HG03575 (cell line): ENCODE measurements at regions not wholly inside any gene's neighbourhood (a gene's known extent, or its start where the extent isn't known, plus 50 kb on each side); places are given as distances from the start of the nearest gene placed in this dataset.

Source experiments
- ATAC-seq: cut with Tn5 transposase; IDR thresholded peaks from one replicate; pipeline ENCODE4 v1.9.1; 2021; ENCODE audit not compliant: unreplicated experiment, insufficient number of reproducible peaks, low FRiP score; ENCODE audit errors: extremely low read depth

DNA sequence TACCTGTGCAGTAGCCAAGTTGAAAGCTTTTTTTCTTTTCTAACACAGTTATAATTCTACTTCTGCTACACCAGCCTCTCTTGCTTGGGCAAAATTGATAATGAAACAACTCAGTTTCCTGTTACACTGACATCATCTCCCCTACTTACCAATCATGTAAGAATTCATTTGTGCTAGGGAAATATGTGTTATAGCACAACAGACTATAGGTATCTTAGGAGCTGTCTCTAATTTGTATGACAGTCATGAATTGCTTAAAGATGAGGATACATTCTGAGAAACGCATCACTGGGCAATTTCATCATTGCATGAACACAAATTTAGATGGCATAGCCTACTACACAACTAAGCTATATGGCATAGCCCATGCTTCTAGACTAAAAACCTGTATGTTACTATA lies 246.3 kb upstream of the ANKRD50 start:
- no peak for ATAC-seq

DNA sequence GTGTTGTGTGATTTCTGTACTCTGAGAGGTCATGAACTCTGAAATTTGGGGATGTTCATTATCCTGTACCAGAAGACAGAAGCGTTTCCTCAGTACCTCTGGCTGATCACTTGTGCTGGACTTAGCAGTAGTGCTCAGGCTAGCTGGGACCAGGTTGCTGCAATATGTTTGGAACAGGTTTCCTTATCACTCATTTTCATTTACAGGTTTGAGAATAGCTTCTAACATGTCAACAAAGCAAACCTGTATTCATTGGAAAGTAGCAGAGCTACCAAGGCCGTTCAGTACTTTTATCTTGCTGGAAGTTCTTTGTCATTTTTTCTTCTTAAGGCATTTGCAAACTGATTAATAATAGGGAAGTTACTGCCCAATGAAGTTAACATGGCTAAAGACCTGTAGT lies 242.9 kb upstream of the ANKRD50 start:
- ATAC-seq, result no peak

DNA sequence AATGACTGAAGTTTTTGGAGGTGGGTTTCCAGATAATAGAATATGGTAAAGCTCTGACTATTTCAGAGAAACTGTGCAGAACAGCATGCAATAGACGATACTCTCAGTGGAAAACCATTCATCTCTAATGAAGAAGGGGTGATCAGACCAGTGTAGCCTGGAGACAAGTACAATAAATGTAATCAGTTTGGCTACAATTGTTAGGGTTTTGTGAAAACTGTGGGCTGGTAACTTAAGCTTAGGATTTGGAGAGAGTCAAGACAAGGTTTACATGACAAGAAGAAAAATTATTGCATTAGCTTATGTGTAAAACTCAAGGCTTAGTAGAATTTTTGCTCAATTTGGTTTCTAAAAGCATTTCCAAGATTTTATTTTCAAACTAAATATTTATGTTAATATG lies 241.5 kb upstream of the ANKRD50 start:
- no peak for ATAC-seq

DNA sequence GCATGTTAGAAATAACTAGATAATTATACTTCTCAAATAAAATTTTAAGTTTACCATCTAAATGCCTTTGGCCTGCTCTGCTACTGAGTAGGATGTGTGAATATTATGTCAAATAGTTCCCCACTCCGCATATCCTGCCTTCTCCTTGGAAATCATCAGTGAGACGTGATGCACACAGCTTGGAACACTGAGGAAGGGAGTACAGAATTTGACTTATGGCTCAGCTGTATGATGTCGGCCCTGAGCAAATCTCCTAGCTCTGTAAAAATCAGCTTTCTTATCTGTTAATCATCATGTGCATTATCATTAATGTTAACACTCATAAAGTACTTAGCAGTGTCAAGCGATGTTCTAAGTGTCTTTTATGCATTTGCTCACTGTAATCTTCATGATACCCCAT lies 241.0 kb upstream of the ANKRD50 start:
- ATAC-seq, result no peak

DNA sequence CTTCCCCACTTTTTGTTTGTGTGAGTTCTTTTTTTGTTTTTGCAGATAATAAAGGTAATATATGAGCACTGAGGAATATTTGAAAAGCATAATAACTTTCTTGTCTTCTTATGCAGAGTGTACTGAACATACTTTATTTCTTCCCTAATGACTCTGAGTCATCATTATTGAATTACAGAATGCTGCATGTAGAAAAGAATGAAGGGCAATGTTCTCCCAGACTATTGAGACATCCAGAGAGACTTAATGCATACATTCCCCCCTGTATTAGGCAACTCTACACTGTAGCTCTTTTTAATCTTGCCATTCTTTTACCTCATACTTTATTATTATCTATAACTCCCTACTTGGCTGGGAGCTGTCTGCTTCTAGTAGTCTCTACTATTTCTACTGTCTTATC lies 240.5 kb upstream of the ANKRD50 start:
- ATAC-seq, result no peak

DNA sequence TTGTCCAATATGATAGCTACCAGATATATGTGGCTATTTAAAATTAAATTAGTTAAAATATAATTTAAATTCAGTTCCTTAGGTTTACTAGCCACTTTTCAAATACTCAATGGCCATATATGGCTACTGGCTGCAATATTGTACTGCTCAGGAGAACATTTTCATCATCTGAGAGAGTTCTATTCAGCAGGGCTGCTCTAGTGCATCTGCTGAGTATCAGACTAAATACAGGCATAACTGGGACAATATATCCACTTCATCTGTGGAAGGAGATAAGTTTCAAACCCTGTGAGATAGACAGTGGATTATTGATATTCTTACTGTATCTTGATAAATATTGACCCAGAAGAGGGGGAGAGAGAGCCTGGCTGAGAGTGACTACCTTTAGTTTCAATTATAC lies 240.1 kb upstream of the ANKRD50 start:
- no peak for ATAC-seq

DNA sequence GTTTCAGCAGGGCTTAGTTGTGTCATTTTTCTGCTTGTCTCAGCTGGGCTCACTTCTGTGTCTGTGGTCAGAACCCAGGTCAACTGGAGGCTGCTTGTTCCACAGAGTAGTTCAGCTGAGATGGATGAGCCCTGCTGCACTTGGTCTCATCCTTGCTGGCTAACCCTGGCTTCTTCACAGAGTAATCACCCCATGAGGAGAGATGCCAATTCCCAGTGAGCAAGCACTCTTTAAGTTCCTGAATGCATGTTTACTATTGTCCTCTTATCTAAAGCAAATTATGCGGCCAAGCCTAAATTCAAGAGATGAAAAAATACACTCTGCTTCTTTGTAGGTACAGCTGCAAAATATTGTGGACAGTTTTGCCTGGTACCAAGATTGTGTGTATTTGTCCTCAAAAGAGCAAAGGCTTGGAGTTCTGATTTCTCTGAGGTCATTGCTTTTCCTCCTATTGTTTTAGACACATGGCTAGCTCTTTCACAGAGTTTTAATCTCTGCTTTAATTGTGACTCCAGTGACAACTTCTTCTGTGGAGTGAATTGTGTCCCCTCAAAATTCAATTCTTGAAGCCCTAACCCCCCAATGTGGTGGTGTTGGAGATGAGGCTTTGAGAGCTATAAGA lies 236.6 kb upstream of the ANKRD50 start:
- ATAC-seq, result no peak

DNA sequence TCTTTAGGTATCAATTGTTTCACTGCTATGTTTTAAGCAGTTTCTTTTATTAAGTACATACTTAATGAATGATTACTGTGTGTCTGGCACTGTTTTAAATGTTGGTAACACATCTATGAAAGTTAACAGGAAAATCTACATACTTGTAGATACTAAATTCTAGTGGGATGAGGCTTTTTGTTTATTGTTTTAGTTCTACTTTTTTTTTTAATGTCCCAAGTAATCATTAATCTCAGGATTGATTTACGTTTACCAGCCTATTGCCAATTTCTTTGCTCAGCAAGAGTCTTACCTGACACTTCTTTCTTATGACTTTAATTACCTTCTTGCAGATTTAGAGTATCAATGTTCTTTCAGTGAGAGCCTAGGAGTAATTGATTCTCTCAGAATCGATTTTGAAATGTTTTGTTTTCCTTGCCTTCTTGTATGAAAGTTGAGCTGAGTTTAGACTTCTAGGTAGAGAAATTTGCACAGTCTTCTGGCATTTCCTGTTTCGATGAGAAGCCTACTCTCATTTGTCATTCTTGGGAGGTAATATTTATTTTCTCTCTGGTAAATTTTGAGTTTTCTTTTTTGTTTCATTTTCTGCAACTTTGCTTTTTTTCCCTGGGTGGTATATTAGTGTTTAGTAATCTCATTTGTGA lies 235.2 kb upstream of the ANKRD50 start:
- no peak for ATAC-seq

DNA sequence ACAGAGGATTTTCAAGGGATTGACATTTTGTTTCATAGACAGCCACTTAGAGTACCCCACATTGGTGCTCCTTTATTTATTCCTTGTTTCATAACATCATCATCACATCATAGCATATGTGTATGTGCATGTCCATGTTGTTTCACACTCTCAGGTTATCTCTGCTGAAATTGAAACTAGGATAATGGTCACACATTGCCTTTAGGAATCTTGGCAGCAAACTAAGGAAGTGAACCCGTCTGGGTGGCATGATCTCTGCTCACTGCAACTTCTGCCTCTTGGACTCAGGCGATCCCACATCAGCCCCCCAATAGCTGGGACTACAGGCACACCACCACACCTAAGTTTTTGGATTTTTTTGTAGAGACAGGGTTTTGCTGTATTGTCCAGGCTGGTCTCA lies 234.2 kb upstream of the ANKRD50 start:
- no peak for ATAC-seq

DNA sequence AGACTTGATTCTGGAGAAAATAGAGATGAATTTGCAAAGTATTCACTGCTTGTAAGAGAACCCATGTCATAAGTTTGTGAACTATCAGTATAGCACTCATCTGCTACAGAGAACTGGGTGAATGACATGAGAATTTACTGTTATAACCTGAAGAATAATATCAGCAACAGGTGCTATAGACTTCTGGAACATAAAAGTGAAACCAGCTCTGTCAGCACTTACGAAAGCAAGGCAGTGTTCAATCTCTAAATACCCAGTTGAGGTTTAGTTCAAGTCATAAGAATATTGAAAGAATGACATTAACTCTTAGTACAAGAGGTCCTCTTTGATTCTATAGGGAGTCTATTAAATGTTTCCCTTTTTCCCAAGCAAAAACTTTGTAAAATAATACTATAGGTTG lies 232.9 kb upstream of the ANKRD50 start:
- no peak for ATAC-seq

DNA sequence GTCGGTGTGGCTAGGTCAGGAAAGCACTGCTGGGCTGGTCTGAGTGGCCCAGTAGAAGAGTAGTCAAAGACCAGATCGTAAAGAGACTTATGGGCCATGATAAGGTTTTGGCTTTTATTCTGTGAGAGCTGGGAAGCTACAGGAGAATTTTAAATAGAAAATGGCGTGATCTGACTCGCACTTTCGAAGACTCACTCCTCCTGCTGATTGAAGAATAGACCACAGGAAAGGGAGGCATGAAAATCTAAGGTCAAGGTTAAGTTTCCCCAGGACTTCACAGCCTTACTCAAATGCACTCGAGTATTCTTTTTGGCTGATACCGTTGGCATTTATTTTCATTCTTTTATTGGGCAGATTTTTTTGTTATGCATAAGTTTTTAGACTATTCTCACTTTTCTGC lies 231.4 kb upstream of the ANKRD50 start:
- ATAC-seq, result no peak

DNA sequence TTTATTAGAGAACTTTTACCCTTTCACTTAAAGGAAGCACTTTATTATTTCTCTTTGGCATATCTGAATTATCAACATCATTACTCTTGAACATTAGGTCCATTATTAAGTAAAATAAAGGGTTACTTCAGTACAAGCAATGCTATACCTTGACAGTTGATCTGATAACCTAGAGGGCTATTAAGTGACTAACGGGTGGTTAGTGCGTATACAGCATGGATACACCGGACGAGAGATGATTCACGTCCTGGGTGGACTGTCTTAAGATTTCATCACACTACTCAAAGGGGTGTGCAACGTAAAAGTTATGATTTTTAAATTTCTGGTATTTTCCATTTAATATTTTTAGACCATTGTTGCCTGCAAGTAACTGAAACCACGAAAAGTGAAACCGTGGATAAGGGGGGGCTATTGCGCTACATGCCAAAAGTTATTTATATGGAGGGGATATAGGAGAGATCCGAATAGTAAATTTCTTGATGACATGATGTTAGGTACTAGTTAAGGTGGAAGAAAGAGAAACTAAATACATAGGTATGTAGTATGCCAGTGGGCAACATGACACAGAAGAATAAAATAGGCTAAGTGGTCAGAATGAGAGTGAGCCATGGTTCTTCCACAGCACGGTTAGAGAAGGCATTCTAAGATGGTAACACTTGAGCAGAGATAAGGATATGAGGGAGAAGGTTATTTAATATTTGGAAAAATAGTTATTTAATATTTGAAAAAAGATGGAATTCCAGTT lies 230.8 kb upstream of the ANKRD50 start:
- ATAC-seq, result no peak

DNA sequence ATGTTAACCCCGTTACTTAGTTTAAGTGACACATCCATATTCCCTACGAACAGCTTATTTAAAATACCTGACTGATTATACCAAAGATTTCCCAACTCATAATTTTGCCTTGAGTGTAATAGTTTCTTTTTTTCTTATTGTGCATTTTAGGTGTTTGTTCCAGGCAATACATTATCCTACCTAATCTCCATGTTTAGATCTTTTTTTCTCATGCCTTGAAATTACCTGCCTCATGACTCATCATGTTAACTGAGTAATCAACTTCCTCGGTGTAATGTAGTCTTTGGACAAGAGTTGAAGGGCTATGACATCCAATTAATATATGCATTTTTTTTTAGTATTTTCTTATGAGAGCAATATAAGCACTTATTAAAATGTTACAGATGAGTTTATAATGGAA lies 228.7 kb upstream of the ANKRD50 start:
- no peak for ATAC-seq

DNA sequence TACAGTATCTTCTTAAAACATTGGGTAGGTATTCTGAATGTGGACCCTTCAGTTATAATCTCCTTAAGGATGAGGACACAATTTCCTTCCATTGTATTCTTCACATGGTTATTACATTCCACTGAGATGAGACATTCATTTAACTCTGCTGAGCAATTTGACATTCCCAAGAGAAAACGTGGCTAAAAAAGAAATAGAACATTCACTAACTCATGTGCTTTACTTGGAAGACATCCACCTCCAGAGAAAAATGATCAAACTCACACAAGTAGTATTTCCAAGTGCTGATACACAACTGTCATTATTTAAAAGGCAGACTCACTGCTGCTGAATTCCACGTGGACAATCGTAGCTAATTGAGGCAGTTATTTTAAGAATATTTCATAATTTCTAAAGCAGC lies 227.9 kb upstream of the ANKRD50 start:
- no peak for ATAC-seq

DNA sequence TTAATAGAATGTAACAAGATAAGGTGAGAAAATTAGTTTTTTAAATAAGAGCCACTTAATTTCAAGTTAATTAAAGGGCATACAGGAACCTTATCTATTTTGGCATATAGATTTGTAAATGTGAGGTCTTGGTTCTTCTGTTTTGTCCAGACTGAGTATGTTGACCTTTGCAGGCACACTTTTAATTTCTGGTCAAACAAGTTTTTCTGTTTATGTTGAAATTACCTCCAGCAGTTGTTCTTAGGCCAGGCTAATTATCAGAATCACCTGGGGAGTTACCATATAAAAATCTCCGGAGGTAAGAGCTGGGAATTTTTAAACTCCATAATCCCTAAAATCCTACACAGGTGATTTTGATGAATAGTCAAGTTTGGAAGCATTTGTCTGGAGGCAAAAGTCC lies 227.4 kb upstream of the ANKRD50 start:
- ATAC-seq, result no peak

DNA sequence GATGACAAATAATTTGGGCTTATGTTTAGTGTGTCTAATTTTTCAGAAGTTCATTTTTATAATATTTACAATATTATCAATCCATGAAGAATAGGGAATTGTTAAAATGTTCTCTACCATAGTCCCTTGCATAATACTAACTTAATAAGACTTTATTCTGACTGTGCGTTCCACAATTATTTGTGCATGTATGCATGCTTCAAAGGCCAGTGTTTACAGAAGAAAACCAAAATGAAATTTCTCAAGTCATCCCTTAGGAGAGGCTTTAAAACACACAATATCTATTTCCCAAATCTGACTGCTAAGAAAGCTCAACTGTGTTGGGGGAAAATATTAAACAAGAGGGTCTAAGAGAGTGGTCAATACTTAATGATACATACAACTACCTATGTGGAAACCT lies 226.3 kb upstream of the ANKRD50 start:
- ATAC-seq, result no peak

DNA sequence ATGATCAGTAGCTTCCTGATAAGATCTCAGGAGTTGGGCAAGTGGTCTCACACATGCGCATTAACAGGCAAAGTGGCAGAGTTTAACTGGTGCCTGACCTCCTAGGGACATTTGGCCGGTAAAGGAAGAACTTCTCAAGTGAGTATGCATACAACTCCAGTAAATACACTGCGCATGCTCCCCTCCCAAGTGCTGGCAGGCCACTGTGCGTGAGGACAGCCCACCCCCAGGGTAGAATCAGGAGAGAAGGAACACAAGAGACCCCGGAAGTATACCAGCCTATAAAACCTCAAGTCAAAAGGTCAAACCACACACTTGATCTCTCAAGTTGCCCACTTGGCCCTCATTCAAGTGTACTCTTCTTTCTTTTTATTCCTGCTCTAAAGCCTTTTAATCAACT lies 225.5 kb upstream of the ANKRD50 start:
- ATAC-seq, result no peak

DNA sequence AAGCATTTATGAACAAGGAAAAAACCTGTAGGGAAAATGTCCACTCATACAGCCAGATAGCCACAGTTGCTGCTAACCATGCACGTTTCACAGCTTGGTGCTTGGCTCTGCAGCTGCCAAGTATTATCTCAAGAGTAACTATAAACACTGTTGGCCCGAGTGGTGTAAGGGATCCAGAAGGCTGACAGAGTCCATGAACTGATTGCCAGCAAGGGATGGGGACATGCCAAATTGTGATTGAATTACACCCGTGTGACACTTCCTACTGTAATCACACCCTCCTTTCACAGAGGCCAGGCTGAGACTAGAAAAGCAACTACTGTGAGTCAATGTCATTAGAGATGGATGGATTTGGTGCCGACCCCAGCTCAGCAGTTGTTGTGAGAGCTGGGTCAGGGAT lies 223.9 kb upstream of the ANKRD50 start:
- ATAC-seq, result no peak

DNA sequence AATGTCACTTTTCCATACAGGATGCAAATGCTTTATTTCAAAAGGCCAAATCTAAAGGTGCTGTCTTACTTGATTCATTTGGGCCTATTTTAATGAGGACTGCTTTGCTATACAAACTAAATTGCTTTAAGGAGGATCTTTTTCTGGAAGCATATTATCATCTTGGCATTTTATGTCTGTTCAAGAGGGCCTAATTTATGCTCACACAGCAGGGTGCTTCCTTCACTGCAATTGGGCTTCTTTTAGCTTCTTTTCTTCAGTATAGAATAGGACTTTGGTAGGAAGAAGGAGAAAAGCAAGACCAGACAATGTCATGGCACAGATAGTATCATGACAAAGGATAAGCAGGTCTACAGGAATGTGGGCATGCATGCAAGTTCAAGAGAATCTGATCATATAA lies 222.4 kb upstream of the ANKRD50 start:
- no peak for ATAC-seq

DNA sequence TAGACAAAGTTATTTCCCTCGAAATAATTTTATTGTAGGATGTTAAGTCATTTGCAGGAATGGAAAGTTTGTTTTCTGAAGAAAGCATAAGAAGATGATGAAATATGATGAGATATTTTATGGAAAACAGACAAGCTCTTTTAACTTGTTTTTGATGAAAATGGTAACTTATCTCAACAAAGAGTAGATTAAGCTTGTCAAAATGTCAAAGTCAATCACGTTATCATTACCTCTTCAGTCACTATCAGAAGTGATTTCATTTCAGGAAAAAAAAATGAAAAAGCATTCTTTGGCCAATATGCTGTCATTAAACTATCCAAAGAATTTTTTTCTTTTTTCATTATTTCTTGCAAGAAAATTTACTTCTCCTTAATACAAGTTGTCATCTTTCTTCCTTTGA lies 221.0 kb upstream of the ANKRD50 start:
- ATAC-seq, result no peak

DNA sequence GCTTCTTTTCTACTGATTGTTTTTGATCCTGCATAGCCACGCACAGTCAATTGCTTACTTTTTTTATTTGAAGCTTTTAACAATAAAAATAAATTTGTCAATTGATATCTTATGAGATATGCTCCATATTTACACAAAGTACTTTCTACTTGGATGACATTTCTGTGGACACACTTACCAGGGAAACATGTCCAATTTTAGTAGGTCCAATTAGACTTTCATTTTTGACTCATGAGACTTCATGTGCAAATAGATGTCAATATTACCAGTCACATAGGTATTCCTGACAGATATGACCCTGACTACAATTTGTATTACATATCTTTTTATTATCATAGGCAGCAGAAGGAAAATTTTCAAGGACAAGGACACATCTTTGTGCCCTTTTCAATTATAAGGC lies 219.9 kb upstream of the ANKRD50 start:
- no peak for ATAC-seq
